Sigmoid colon (tissue), 6 donors: ENCODE measurements at regions not wholly inside any gene's neighbourhood (a gene's known extent, or its start where the extent isn't known, plus 50 kb on each side); places are given as distances from the start of the nearest gene placed in this dataset.

Experiments
- DNase-seq: peaks from one replicate; pipeline ENCODE4 v3.0.0-alpha.2; 2019
- H3K27ac ChIP-seq, 4 donors: fragments of 200-600 bp; sonication (generic); one replicate each; pipeline ENCODE4 v1.5.1; 2016 to 2019; ENCODE audit warnings: mild to moderate bottlenecking in 1 of 4
- H3K27me3 ChIP-seq, 3 donors: fragments of 200-600 bp; sonication (generic); one replicate each; pipeline ENCODE4 v1.5.1; 2019; ENCODE audit warnings: mild to moderate bottlenecking in 1 of 3
- H3K36me3 ChIP-seq, 4 donors: fragments of 200-600 bp; sonication (generic); one replicate each; pipeline ENCODE4 v1.5.1; 2016 to 2019
- H3K4me1 ChIP-seq, 4 donors: fragments of 200-600 bp; sonication (generic); one replicate each; pipeline ENCODE4 v1.5.1; 2017 to 2019
- H3K4me3 ChIP-seq, 4 donors: fragments of 200-600 bp; sonication (generic); one replicate each; pipeline ENCODE4 v1.5.1; 2017 to 2019; ENCODE audit warnings: mild to moderate bottlenecking in 2 of 4, moderate library complexity in 1 of 4
- H3K9me3 ChIP-seq, 4 donors: fragments of 200-600 bp in 3 of 4; sonication (generic) in 3 of 4; one replicate each; pipeline versions ENCODE4 v1.5.1 to v1.6.1; 2013 to 2019
- EP300 ChIP-seq, 4 donors: sonication (generic); formaldehyde crosslinking; IDR thresholded peaks; one replicate each; pipeline ENCODE4 v1.6.1; 2017; ENCODE audit warnings: antibody characterized with exemption in 4 of 4
- POLR2A ChIP-seq, 2 donors: fragments of 450-650 bp; IDR thresholded peaks; one replicate each; pipeline ENCODE4 v1.6.1; 2016; ENCODE audit warnings: antibody characterized with exemption in 2 of 2, mild to moderate bottlenecking in 2 of 2, moderate library complexity in 2 of 2
- POLR2AphosphoS5 ChIP-seq, 4 donors: sonication (generic); formaldehyde crosslinking; IDR thresholded peaks; one replicate each; pipeline ENCODE4 v1.6.1; 2017; ENCODE audit warnings: antibody characterized with exemption in 4 of 4
- WGBS, 2 donors: extraction: QIAGEN DNeasy Blood & Tissue Kit; methylation state at CpG; one replicate each; pipeline ENCODE4 v1.1.7; 2013; 5-methylcytosine and 5-hydroxymethylcytosine counted together
- intact Hi-C: fragments of 100-400 bp; cut with DNase I; formaldehyde crosslinking; loops from one replicate; pipeline ENCODE4 v1.15.1; 2023
- TF ChIP-seq, protein P1 (sequence below), 4 experiments: fragments of 450-650 bp in 3 of 4; fragments of 200-600 bp in 1 of 4; IDR thresholded peaks; one replicate each; pipeline ENCODE4 v1.5.1; 2016 to 2019; ENCODE audit warnings: antibody characterized with exemption in 4 of 4, mild to moderate bottlenecking in 3 of 4, moderate library complexity in 2 of 4
- donor health status: healthy with polysubstance abuse.
- donor health status: healthy.

- intact Hi-C loops: no loop called here
- Histone ChIP-seq H3K27ac (no peak overlapping the region), H3K27me3 (peaks cover 0 to 12% (median 0%) of the 10 kb centered on the region in 3 donors), H3K36me3 (no peaks in the 10 kb centered on the region), H3K4me1 (no peaks in the 10 kb centered on the region), H3K4me3 (no peak overlapping the region), H3K9me3 (peaks cover 0 to 8% (median 3%) of the 10 kb centered on the region in 4 donors)
- DNase-seq: no peak
- 90 to 93% methylated on average over 8 of the region's 8 CpGs for WGBS, 2 donors
- TF ChIP-seq POLR2AphosphoS5 (IDR thresholded peaks at IDR 0.05): no peak
- TF ChIP-seq EP300 (IDR thresholded peaks at IDR 0.05): no peak
- TF ChIP-seq POLR2A (IDR thresholded peaks at IDR 0.05): no peak
- TF ChIP-seq, protein P1, sequence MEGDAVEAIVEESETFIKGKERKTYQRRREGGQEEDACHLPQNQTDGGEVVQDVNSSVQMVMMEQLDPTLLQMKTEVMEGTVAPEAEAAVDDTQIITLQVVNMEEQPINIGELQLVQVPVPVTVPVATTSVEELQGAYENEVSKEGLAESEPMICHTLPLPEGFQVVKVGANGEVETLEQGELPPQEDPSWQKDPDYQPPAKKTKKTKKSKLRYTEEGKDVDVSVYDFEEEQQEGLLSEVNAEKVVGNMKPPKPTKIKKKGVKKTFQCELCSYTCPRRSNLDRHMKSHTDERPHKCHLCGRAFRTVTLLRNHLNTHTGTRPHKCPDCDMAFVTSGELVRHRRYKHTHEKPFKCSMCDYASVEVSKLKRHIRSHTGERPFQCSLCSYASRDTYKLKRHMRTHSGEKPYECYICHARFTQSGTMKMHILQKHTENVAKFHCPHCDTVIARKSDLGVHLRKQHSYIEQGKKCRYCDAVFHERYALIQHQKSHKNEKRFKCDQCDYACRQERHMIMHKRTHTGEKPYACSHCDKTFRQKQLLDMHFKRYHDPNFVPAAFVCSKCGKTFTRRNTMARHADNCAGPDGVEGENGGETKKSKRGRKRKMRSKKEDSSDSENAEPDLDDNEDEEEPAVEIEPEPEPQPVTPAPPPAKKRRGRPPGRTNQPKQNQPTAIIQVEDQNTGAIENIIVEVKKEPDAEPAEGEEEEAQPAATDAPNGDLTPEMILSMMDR (IDR thresholded peaks at IDR 0.05): no peak
Observed at GRCh38 chr3:13266005-13266404, 154.1 kb downstream of the NUP210 start.

GRCh38 chr3:13265507-13265906, 154.6 kb downstream of the NUP210 start:
- peaks cover 0 to 12% (median 0%) of the 10 kb centered on the region in 3 donors for H3K27me3 ChIP-seq
- TF ChIP-seq, protein P1 (IDR thresholded peaks at IDR 0.05): no peak
- TF ChIP-seq POLR2A (IDR thresholded peaks at IDR 0.05): no peak
- no peak for TF ChIP-seq POLR2AphosphoS5 (IDR thresholded peaks at IDR 0.05)
- no peak for TF ChIP-seq EP300 (IDR thresholded peaks at IDR 0.05)
- WGBS, 2 donors: 77 to 78% methylated on average over 3 of the region's 3 CpGs

GRCh38 chr3:13265016-13265415, 155.1 kb downstream of the NUP210 start:
- Histone ChIP-seq H3K27me3 (peaks cover 0 to 12% (median 0%) of the 10 kb centered on the region in 3 donors), H3K9me3 (peaks cover 0 to 8% (median 1%) of the 10 kb centered on the region in 4 donors), H3K27ac (no peak overlapping the region), H3K4me3 (no peak overlapping the region), H3K4me1 (no peaks in the 10 kb centered on the region), H3K36me3 (no peaks in the 10 kb centered on the region)
- intact Hi-C loops: no loop called here
- no peak for DNase-seq
- no peak for TF ChIP-seq EP300 (IDR thresholded peaks at IDR 0.05)
- no peak for TF ChIP-seq POLR2A (IDR thresholded peaks at IDR 0.05)
- no peak for TF ChIP-seq POLR2AphosphoS5 (IDR thresholded peaks at IDR 0.05)
- TF ChIP-seq, protein P1 (IDR thresholded peaks at IDR 0.05): no peak
- WGBS, 2 donors: 91 to 92% methylated on average over 7 of the region's 7 CpGs

More at GRCh38 chr3:13265507-13265906, 154.6 kb downstream of the NUP210 start:
- Histone ChIP-seq H3K4me3 (no peak overlapping the region), H3K27ac (no peak overlapping the region), H3K9me3 (peaks cover 0 to 8% (median 3%) of the 10 kb centered on the region in 4 donors), H3K4me1 (no peaks in the 10 kb centered on the region), H3K36me3 (no peaks in the 10 kb centered on the region)
- no peak for DNase-seq
- intact Hi-C loops: no loop called here

GRCh38 chr3:13264468-13264795, 155.7 kb downstream of the NUP210 start:
- Histone ChIP-seq H3K27ac (no peak overlapping the region), H3K27me3 (peaks cover 0 to 12% (median 0%) of the 10 kb centered on the region in 3 donors), H3K4me1 (no peaks in the 10 kb centered on the region), H3K4me3 (no peak overlapping the region), H3K36me3 (no peaks in the 10 kb centered on the region), H3K9me3 (peaks cover 0 to 2% (median 0%) of the 10 kb centered on the region in 4 donors)
- intact Hi-C loops: no loop called here
- TF ChIP-seq EP300 (IDR thresholded peaks at IDR 0.05) (no peak), POLR2AphosphoS5 (IDR thresholded peaks at IDR 0.05) (no peak), POLR2A (IDR thresholded peaks at IDR 0.05) (no peak)
- TF ChIP-seq, protein P1 (IDR thresholded peaks at IDR 0.05): no peak
- no peak for DNase-seq
- 73 to 76% methylated on average over 9 of the region's 9 CpGs for WGBS, 2 donors
